ENCODE measurements at regions not wholly inside any gene's neighbourhood (a gene's known extent, or its start where the extent isn't known, plus 50 kb on each side); places are given as distances from the start of the nearest gene placed in this dataset.

GRCh38 chr5:168020542-168021294 lies 270.7 kb upstream of the WWC1 start:
- Mint-ChIP-seq H3K4me3 (ENCODE audit: unreplicated experiment) (no peak overlapping the region), H3K27me3 (ENCODE audit: insufficient read depth, unreplicated experiment) (no peaks in the 10 kb centered on the region), H3K36me3 (ENCODE audit: insufficient read depth, unreplicated experiment) (no peaks in the 10 kb centered on the region), H3K9me3 (ENCODE audit: unreplicated experiment) (no peaks in the 10 kb centered on the region), H3K4me1 (ENCODE audit: insufficient read depth, unreplicated experiment) (no peaks in the 10 kb centered on the region), H3K27ac (ENCODE audit: low read depth, unreplicated experiment) (no peak overlapping the region)
- peak; percentile 31 for DNase-seq (ENCODE audit: unreplicated experiment)
- intact Hi-C loops (cut with micrococcal nuclease): loop anchor here (1.0 kb wide), 3 partner anchors 199 to 438 kb away; no protein-coding TSS in a partner anchor
- ChIA-PET CTCF (interaction anchor here (0.5 to 2.6 kb wide), 53 partner anchors 8 to 1915 kb away, joined by 3 to 22 read pairs (median 3); no protein-coding TSS in a partner anchor), POLR2A (interaction anchor here (0.5 to 0.6 kb wide), 3 partner anchors 15 to 1028 kb away, joined by 3 read pairs; no protein-coding TSS in a partner anchor)
- BruUV-seq (replicated peaks): no TSS peak
- TF ChIP-seq, protein P1, sequence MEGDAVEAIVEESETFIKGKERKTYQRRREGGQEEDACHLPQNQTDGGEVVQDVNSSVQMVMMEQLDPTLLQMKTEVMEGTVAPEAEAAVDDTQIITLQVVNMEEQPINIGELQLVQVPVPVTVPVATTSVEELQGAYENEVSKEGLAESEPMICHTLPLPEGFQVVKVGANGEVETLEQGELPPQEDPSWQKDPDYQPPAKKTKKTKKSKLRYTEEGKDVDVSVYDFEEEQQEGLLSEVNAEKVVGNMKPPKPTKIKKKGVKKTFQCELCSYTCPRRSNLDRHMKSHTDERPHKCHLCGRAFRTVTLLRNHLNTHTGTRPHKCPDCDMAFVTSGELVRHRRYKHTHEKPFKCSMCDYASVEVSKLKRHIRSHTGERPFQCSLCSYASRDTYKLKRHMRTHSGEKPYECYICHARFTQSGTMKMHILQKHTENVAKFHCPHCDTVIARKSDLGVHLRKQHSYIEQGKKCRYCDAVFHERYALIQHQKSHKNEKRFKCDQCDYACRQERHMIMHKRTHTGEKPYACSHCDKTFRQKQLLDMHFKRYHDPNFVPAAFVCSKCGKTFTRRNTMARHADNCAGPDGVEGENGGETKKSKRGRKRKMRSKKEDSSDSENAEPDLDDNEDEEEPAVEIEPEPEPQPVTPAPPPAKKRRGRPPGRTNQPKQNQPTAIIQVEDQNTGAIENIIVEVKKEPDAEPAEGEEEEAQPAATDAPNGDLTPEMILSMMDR (IDR thresholded peaks at IDR 0.05; ENCODE audit: unreplicated experiment): peak; percentile 59

DNA sequence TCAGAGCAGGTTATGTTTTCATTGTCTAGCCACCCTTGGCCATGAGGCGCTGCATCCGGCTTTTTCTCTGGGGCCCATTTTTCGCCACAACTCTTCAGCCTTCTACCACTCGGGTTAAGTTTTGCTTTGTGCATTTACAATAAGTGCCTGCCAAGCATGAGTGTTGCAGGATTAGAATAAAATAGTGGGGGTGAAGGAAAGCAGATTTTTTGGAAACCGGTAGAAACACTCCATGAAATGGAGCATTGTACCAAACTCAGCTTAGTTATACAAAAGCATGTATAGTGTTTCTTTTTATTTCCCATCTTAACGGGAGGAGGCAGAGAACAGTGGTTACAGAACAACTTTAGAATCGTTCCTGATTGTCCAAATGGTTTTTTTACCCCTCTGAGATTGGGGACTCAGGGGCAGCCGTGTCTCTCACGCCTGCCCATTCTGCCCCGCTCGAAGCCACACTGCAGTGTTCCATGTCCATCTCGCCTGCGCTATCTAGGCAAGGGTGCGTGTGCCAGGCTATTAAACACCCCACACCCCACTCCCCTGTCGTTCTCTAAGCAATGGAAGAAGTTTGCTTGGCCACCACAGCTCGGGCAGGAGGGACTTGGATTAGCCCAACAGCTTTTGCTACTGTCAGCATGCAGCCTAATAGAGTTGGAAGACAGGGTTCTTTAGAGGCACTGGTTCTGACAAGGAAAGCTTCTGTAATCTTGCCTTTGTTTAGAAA lies 268.8 kb upstream of the WWC1 start:
- DNase-seq (ENCODE audit: unreplicated experiment): no peak
- H3K27me3 Mint-ChIP-seq (ENCODE audit: insufficient read depth, unreplicated experiment): no peaks in the 10 kb centered on the region
- no peak overlapping the region for H3K4me3 Mint-ChIP-seq (ENCODE audit: unreplicated experiment)
- POLR2A ChIA-PET: no interaction called here
- TF ChIP-seq, protein P1 (IDR thresholded peaks at IDR 0.05; ENCODE audit: unreplicated experiment): no peak
- H3K36me3 Mint-ChIP-seq (ENCODE audit: insufficient read depth, unreplicated experiment): no peaks in the 10 kb centered on the region
- H3K27ac Mint-ChIP-seq (ENCODE audit: low read depth, unreplicated experiment): no peak overlapping the region
- no TSS peak for BruUV-seq (replicated peaks)
- intact Hi-C loops (cut with micrococcal nuclease): no loop called here
- H3K4me1 Mint-ChIP-seq (ENCODE audit: insufficient read depth, unreplicated experiment): no peaks in the 10 kb centered on the region
- H3K9me3 Mint-ChIP-seq (ENCODE audit: unreplicated experiment): no peaks in the 10 kb centered on the region
- CTCF ChIA-PET: interaction anchor here (0.5 to 1.5 kb wide), 11 partner anchors 11 to 1046 kb away, joined by 3 to 4 read pairs (median 3); no protein-coding TSS in a partner anchor

GRCh38 chr5:168023191-168023590 lies 268.3 kb upstream of the WWC1 start:
- no peak overlapping the region for H3K4me3 Mint-ChIP-seq (ENCODE audit: unreplicated experiment)
- H3K4me1 Mint-ChIP-seq (ENCODE audit: insufficient read depth, unreplicated experiment): no peaks in the 10 kb centered on the region
- ChIA-PET POLR2A (no interaction called here), CTCF (interaction anchor here (0.5 to 1.5 kb wide), 8 partner anchors 58 to 446 kb away, joined by 3 to 4 read pairs (median 3); no protein-coding TSS in a partner anchor)
- BruUV-seq (replicated peaks): no TSS peak
- intact Hi-C loops (cut with micrococcal nuclease): no loop called here
- H3K36me3 Mint-ChIP-seq (ENCODE audit: insufficient read depth, unreplicated experiment): no peaks in the 10 kb centered on the region
- TF ChIP-seq, protein P1 (IDR thresholded peaks at IDR 0.05; ENCODE audit: unreplicated experiment): no peak
- H3K27me3 Mint-ChIP-seq (ENCODE audit: insufficient read depth, unreplicated experiment): no peaks in the 10 kb centered on the region
- no peak overlapping the region for H3K27ac Mint-ChIP-seq (ENCODE audit: low read depth, unreplicated experiment)
- H3K9me3 Mint-ChIP-seq (ENCODE audit: unreplicated experiment): no peaks in the 10 kb centered on the region
- no peak for DNase-seq (ENCODE audit: unreplicated experiment)

- Mint-ChIP-seq H3K9me3 (ENCODE audit: unreplicated experiment) (no peaks in the 10 kb centered on the region), H3K27ac (ENCODE audit: low read depth, unreplicated experiment) (no peak overlapping the region), H3K36me3 (ENCODE audit: insufficient read depth, unreplicated experiment) (no peaks in the 10 kb centered on the region), H3K27me3 (ENCODE audit: insufficient read depth, unreplicated experiment) (no peaks in the 10 kb centered on the region), H3K4me3 (ENCODE audit: unreplicated experiment) (no peak overlapping the region), H3K4me1 (ENCODE audit: insufficient read depth, unreplicated experiment) (no peaks in the 10 kb centered on the region)
- intact Hi-C loops (cut with micrococcal nuclease): no loop called here
- ChIA-PET POLR2A (interaction anchor here (0.6 to 0.9 kb wide), 2 partner anchors 10 to 74 kb away, joined by 3 to 6 read pairs; no protein-coding TSS in a partner anchor), CTCF (interaction anchor here (1.0 kb wide), 1 partner anchor 441 kb away, joined by 4 read pairs; no protein-coding TSS in a partner anchor)
- TF ChIP-seq, protein P1 (IDR thresholded peaks at IDR 0.05; ENCODE audit: unreplicated experiment): no peak
- DNase-seq (ENCODE audit: unreplicated experiment): no peak
- no TSS peak for BruUV-seq (replicated peaks)
Measured at GRCh38 chr5:168024306-168024705, 267.1 kb upstream of the WWC1 start.

Data from MCF 10A (cell line).